ENCODE measurements at regions not wholly inside any gene's neighbourhood (a gene's known extent, or its start where the extent isn't known, plus 50 kb on each side); places are given as distances from the start of the nearest gene placed in this dataset.
"Not testable (repeated sequence)": the region's sequence is repeated elsewhere in the genome, so short reads cannot be mapped to it uniquely, and the experiment has no call there.

DNA sequence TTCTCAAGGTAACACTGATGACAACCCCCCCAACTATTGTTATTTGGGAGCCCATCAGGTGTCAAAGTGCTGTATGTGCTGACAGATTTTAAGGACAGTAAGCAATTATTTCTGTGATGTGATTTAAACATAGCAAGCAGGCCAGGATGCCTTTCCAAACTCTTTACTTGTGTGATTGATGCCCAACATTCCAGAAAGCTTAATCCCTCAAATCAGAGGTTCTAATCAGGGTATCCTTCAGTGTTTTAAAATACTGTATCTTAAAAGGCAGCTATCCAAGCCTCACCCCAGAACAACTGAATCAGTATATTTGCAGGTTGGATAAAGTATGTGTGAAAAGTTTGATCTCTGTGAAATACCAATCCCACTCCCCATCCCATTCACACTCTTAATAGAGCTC is 119.7 kb downstream of the GASK1B start:
- no peak for DNase-seq (ENCODE audit: low read depth in 2 of 2)

DNA sequence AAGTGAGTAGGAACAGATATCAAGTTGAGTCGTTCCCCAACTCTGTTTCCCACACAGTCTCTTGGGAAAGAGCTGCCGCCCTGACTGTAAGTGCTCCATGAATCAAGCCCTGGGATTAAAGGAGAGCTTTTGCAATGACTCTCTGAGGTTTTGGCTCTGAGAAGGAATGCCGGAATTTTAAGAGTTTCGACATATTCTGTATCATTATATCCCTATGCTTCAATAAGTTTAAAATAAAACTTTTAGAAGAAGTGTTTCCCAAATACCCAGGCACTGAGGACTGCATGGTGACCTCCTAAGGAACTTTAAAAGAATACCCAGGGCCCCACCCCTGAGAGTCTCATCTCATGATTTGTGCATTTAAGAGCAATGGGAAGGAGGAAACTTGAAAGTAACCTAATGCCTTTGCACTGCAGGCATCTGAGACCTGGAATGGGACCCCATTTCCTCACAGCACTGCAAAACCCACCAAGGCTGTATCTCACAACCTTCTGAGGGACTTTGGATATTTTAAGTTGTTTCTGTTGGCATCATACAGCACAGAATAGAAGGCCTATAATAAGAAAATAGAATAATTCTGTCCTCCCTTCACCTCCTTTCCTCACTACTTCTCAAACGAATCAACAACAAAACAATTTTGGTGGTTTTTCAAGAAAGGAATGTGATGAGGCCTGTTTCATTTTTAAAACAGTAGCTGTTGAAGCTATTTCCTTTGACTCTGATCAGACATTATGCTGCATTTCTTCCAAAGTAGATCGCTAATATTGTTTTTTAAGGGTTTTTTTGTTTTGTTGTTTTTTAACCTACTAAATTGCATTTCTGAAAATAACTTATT is 121.2 kb downstream of the GASK1B start:
- DNase-seq (ENCODE audit: low read depth in 2 of 2), result no peak

DNA sequence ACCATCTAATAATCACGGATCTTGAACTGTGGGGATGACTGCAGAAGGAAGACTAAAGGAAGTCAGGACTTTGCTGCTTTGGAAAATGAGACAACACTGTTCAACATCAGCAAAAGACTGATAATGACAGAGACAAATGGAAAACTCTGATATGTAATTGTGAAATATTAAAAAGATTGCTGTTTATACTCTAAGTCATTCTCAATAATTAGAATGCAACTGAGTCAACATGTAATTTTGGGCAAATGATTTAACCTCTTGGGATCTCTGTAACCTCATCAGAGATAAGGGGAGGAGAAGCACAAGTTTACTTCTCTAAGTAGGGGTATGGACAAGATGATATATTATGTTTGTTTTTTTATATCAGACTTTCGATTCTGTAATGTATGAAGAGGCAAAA is 121.9 kb downstream of the GASK1B start:
- DNase-seq (ENCODE audit: low read depth in 2 of 2), result no peak

DNA sequence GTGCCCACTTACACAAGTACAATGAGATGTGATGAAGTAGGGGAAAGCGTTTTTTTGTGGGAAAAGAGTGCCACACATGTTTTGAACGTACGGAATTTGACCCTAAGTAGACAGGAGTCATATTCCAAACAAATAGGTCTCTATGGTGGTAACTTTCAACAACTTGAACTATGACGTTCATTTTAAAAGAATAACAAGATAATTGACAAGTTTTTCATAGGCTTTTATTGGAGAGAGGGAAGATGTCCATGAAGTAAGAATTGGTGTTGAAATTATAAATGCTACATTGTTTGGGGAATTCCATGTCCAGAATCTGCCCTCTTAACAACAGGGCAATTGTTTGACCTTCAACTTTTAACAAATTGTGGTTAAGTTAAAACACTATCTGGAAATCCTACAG is 126.5 kb downstream of the GASK1B start:
- no peak for DNase-seq (ENCODE audit: low read depth in 2 of 2)

DNA sequence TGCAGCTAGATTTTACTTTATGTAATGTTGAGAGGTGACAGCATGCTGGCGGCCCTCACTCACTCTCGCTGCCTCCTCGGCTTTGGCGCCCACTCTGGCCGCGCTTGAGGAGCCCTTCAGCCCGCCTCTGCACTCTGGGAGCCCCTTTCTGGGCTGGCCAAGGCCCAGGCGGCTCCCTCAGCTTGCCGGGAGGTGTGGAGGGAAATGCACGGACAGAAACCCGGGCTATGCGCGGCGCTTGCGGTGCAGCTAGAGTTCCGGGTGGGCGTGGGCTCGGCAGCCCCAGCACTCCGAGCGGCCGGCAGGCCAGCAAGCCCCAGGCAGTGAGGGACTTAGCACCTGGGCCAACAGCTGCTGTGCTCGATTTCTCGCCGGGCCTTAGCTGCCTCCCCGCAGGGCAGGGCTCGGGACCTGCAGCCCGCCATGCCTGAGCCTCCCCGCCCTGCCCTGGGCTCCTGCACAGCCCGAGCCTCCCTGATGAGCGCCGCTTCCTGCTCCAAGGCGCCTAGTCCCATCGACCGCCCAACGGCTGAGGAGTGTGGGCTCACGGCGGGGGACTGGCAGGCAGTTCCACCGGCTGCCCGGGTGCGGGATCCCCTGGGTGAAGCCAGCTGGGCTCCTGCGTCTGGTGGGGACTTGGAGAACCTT is 128.7 kb downstream of the GASK1B start:
- no peak for DNase-seq (ENCODE audit: low read depth in 2 of 2)

DNA sequence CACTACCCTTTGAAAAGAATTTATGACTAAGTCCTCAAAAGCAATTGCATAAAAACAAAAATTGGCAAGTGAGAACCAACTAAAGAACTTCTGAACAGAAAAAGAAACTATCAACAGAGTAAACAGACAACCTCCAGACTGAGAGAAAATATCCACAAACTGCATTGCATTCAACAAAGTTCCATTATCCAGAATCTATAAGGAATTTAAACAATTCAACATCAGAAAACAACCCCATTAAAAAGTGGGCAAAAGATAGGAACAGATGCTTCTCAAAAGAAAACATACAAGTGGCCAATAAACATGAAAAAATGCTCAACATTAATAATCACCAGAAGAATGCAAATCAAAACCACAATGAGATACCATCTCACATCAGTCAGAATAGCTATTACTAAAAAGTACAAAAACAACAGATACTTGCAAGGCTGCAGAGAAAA is 130.2 kb downstream of the GASK1B start:
- DNase-seq (ENCODE audit: low read depth in 2 of 2), result no peak

DNA sequence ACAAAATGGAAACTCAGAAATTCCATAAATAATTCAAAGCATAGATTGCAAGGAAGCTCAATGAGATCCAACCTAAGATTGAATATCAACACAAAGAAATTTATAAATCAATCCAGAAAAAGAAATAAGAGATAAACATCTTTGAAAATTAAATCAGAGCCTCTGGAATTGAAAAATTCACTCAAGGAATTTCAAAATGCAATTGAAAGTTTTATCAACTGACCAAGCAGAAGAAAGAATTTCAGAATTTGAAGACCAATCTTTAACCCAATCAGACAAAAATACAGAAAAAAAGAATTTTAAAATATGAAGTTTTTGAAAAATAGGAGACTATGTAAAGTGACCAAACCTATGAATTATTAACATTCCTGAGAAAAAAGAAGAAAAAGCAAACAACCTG is 134.1 kb downstream of the GASK1B start:
- DNase-seq (ENCODE audit: low read depth in 2 of 2), result no peak

DNA sequence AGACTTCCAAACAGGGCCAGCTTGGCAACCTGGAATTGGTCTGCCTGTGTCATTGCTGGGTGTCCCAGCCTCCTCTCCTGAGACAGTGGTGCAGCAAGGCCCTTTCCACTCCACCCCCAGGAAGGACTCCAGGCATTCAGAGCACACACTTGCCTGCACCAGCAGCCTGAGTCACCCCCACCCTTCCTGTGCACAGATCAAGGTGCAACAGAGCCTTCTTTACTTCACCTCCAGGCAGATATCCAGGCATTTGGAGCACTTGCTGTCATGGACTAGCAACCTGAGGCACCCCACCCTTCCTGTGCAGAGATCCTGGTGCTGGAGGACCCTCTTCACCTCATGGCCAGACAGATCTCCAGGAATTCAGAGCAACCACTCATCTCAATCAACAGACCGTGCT is 135.8 kb downstream of the GASK1B start:
- DNase-seq (ENCODE audit: low read depth in 2 of 2), result no peak

DNA sequence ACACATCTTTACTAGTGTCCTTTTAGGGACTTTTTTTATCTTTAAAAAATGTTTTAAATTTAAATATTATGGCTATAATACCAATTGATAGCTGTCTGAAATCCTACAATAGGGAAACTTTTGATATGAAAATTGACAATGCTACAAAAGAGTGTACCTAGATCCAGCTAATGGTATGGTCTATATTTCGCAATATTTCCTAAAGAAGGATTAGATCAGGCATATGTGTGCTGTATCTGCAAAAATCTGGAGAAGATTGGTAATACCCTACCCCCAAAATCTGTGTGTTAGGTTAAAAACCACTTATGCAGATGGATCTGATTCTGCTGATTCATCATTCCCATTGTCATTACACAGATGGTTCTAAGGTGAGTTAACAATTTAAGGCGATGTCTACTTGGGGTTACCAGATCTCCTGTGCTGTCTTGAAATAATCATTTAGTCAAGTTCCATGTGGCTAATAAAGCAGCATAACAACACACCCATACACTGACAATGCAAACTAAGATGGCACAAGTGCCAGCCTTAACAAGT is 137.1 kb downstream of the GASK1B start:
- DNase-seq (ENCODE audit: low read depth in 2 of 2), result no peak

DNA sequence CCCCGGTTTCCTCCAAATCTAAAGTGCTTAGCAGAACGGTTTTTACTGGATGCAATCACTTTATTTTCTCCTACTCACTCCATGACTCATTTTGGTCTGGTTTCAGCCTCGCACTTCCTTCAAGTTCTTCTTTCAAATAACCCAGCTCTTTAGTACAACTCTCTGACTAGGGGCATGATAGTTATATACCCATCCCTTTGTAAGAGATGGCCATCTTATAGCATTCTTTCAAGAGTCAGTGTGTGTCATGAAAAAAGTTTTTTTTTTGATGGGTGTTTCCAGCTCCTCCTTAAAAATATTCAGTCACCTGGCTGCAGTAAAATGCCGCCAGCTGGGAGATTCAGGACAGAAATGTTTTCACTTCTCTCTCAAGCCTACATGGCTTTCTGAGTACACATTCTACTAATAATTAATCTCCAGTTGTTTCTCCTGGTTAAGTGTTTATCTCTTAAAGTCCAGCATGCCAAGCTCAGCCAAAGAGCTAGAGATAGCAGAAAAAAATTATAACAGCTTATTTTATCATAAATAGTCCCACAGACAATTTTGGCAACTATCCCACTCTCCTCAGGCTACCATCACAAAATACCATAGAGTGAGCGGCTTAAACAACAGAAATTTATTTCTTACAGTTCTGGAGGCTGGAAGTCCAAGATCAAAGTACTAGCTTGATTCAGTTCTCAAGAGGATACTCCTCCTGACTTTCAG is 139.3 kb downstream of the GASK1B start:
- DNase-seq (ENCODE audit: low read depth in 2 of 2), result no peak

DNA sequence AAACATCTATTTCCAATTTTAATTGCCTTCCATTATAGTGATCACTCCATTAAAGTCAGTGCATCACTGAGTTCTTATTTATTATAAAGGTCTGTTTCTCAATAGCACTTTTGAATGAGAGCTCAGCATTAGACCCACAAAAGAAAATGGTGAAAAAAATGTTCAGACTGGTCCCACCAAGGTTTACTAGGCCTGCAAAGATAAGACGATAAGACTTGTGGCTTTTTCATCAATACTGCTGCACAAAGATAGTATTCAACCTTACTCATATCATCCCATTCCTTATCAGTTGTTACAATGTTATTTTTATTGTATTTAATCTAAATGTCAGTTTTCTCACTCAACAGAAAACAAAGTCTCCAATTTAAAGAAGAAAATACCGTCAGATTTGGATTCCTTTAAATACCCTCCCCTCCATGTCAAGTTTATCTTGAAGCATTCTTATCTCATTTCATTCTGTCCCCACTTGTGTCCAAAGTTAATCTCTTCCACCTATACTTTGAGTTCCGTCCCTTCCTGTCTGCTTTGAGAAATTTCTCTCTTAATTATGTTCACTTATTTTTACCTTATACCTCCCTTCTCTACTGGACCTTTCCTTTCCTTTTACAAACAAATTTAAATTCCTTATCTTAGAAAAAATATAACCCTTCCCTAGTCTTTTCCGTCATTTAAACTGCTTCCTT is 140.0 kb downstream of the GASK1B start:
- DNase-seq (ENCODE audit: low read depth in 2 of 2), result no peak

DNA sequence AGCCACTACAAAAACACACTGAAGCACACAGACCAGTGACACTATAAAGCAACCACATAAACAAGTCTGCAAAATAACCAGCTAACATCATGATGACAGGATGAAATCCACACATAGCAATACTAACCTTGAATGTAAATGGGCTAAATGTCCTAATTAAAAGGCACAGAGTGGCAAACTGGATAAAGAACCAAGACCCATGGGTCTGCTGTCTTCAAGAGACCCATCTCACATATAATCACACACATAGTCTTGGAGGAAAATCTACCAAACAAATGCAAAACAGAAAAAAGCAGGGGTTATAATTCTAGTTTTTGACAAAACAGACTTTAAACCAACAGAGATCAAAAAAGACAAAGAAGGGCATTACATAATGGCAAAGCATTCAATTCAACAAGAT is 144.4 kb downstream of the GASK1B start:
- not testable (repeated sequence) for DNase-seq (ENCODE audit: low read depth in 2 of 2)

DNA sequence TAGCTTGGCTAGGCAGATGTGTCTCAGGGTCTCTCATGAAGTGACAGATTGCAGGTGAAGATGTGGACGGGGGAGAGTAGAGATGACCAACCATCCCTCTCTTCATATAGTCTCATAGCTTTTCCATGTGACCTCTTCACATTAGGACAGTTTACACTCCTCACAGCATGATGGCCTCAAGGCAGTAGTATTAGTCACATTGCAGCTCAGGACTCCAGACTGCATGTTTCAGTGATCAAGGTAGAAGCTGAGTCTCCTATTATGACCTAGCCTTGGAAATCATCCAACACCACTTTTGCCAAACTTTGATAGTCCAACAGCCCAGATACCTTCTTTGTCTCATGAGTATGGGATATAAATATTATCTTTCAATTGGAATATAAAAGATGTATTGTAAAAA is 147.7 kb downstream of the GASK1B start:
- no peak for DNase-seq (ENCODE audit: low read depth in 2 of 2)

DNA sequence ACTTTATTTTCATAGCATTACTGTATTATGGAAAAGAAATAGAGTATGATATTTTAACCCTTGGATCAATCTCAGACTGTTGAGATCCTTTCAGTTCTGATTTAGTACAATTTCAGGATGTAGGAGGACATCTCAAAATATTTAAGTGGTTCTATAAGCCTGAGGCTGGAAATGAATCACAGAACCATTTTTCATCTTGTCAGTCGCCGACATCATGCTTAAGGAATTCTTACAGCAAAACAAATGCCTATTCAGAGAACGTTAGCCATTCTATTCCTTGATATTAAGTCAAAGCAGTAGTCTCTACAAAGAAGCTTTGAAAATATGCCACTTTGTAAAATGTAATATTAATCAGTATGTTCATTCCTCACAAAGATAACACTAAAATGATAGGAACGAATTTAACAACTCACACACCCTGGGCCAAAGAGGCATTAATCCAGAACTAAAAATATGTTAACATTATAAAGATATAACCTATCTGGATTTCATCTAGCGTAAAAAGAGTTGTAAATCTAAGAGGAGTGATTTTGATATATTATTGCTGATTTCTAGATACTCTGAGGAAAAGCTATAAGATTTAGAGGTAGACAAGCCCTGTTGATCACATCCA is 152.0 kb downstream of the GASK1B start:
- DNase-seq (ENCODE audit: low read depth in 2 of 2), result no peak

DNA sequence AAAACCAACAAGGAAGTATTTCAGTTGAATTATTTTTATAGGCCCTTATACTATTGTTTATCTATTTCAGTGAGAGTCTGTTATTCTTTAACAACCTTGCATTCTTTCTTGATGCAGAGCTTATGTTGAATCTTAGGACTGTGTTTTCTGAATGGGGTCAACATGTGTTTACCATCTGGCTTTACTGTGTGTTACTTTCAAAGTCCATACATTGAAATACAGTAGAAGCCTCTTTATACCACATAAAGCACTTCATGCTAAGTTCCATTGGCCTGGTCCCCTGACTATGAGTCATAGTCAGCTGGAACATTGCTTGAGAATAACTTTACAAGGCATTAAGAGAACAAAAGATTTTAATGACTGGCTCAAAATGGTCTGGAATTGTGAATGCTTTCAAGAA is 152.6 kb downstream of the GASK1B start:
- DNase-seq (ENCODE audit: low read depth in 2 of 2), result no peak

DNA sequence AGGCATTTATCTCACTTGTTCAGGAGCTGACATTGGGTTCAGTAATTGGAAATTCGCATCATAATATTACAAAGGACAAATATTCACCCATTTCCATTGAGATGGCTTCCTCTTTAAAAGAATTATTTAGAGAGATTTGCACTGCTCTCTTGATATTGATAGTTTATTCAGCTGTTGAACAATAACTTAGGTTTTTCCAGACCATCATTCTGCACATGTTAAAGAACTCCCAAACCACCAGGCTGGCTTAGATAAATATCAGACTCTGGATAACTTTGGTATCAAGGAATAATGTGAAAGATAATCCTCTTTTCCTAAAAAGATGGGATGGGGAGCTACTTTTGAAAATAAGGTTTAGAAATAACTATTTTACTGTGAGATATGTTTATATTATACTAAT is 154.0 kb downstream of the GASK1B start:
- no peak for DNase-seq (ENCODE audit: low read depth in 2 of 2)

DNA sequence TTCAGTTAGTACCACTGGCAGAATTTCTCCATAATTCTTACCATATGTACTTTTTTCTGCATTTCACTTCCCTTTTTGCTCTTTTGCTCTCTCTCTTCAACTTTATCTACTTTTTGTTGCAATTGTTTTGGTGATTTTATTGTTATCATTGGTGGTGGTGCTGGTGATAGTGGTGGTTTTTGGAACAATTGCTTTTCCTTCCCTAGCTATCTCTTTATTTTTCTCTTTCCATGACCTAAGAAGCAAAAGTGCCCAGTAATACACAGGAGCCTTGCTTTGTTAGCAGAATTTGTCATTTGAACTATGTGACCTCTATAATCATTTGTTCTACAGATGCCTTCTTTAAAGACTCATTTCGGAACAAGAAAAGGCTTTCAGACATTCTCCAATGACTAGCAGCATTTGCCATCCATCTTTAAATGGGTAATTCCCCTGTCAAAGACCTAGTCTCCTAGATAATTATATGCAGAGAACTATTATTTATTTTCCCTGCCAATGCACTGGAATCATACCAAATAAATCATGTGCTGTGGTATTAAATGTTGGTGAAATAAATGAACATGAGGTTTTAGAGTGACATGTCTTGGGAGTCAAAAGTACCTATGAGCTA is 154.5 kb downstream of the GASK1B start:
- DNase-seq (ENCODE audit: low read depth in 2 of 2), result no peak

DNA sequence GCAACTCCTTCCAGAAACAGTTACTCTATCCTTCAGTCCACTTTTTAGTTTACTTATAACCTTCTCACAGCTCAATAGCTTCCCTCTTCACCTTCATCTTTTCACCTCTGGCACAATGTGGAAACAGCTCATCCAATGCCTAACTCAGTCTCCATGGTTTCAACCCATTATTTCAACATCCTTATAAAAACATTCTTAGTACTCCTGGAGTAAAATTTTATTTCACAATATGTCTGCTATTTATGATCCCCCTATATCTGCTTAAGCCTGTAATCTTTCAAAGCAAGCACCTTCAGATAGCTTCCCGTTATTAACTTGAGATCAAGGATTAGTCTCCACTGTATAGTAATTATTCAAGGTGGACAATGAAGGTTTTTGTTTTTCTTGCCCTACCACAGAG is 156.3 kb downstream of the GASK1B start:
- DNase-seq (ENCODE audit: low read depth in 2 of 2), result no peak

DNA sequence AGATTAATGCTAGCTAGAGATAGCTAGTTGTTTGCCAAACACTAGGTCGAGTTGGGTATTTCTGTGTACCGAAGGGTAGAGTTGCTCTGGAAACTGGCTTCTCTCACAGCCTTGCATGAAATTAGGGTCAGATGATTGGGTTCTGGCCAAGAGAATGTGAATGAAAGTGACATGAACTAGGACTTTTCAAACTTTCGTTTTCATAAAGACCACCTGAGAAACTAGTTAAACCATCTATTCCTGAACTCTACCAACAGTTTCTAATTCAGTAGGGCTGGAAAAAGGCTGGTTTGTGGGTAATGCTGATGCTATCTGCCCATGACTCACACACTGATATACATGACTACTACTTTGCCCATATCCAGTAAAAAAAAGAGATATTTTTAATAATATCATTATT is 157.6 kb downstream of the GASK1B start:
- DNase-seq (ENCODE audit: low read depth in 2 of 2), result no peak

DNA sequence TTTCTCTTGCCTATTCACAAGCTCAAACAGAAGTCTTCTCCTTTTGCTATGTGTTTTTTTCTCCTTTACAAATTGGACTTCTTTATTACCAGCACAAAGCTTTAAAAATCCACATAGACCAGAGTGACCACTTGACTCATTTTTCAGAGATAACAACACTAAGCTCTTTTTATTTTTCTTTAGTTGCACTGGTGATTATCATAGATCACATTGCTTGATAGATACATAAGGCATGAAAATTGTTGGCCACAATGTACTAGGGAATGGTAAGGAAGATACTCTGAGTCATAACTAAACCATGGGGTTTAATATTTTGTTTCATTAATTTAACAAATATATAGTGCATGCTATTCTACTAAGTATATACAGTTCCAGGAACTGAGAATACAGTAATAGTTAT is 159.0 kb downstream of the GASK1B start:
- DNase-seq (ENCODE audit: low read depth in 2 of 2), result no peak

DNA sequence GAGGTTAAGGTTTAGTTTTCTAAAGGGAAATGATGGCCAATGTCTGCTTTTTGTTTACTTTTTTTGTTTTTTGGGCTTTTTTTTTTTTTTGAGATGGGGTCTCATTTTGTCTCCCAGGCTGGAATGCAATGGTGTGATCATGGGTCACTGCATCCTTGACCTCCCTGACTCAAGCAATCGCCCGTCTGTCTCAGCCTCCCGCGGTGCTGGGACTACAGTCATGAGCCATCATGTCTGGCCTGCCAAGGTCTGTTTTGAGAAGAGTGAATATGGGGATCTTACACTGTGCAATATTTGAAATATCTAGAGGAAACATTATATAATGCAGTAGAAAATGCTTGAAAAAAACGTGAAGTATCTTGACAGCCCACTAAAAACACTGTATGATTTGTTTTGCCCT is 162.5 kb downstream of the GASK1B start:
- no peak for DNase-seq (ENCODE audit: low read depth in 2 of 2)
